Smooth muscle cell (in vitro differentiated cells): ENCODE measurements at regions not wholly inside any gene's neighbourhood (a gene's known extent, or its start where the extent isn't known, plus 50 kb on each side); places are given as distances from the start of the nearest gene placed in this dataset.

ENCODE experiments used
- DNase-seq: peaks from one replicate; lab custom pipeline; 2025; ENCODE audit not compliant: unreplicated experiment; lab: John Stamatoyannopoulos, UW
- H2AFZ ChIP-seq: fragments of 200-600 bp; sonication (generic); 2 replicates; pipeline ENCODE4 v1.6.0; 2016; ENCODE audit warnings: antibody characterized with exemption, low read depth, mild to moderate bottlenecking
- H3F3A ChIP-seq: fragments of 200-600 bp; sonication (generic); 2 replicates; pipeline ENCODE4 v1.6.0; 2017; ENCODE audit warnings: antibody characterized with exemption, low read depth
- H3K27ac ChIP-seq: fragments of 200-600 bp; sonication (generic); 2 replicates; pipeline ENCODE4 v1.5.1; 2016; ENCODE audit warnings: low read depth, mild to moderate bottlenecking
- H3K27me3 ChIP-seq: fragments of 200-600 bp; sonication (generic); 2 replicates; pipeline ENCODE4 v1.6.1; 2016; ENCODE audit warnings: low read depth, mild to moderate bottlenecking
- H3K36me3 ChIP-seq: fragments of 200-600 bp; sonication (generic); 2 replicates; pipeline ENCODE4 v1.5.1; 2016; ENCODE audit warnings: low read depth
- H3K4me1 ChIP-seq: fragments of 200-600 bp; sonication (generic); 2 replicates; pipeline ENCODE4 v1.5.1; 2016; ENCODE audit warnings: low read depth
- H3K4me2 ChIP-seq: fragments of 200-600 bp; sonication (generic); 2 replicates; pipeline ENCODE4 v1.6.0; 2016; ENCODE audit warnings: mild to moderate bottlenecking
- H3K4me3 ChIP-seq: fragments of 200-600 bp; sonication (generic); 2 replicates; pipeline ENCODE4 v1.5.1; 2016; ENCODE audit warnings: mild to moderate bottlenecking
- H3K79me2 ChIP-seq: fragments of 200-600 bp; sonication (generic); 2 replicates; pipeline ENCODE4 v1.6.0; 2016; ENCODE audit warnings: low read depth, mild to moderate bottlenecking
- H3K9ac ChIP-seq: fragments of 200-600 bp; sonication (generic); 2 replicates; pipeline ENCODE4 v1.6.0; 2016; ENCODE audit warnings: low read depth
- H3K9me3 ChIP-seq: fragments of 200-600 bp; sonication (generic); replicated peaks from 2 replicates; pipeline ENCODE4 v1.5.1; 2016; ENCODE audit warnings: low read depth
- H4K20me1 ChIP-seq: fragments of 200-600 bp; sonication (generic); 2 replicates; pipeline ENCODE4 v1.6.0; 2016; ENCODE audit warnings: low read depth
- WGBS: methylation state at CpG from one replicate; pipeline ENCODE4 v1.1.7; 2016; ENCODE audit warnings: low lambda C conversion rate; 5-methylcytosine and 5-hydroxymethylcytosine counted together
- TF ChIP-seq, protein P1 (sequence below): fragments of 200-600 bp; sonication (generic); IDR thresholded peaks from 2 replicates; pipeline ENCODE4 v1.5.1; 2017; ENCODE audit warnings: borderline replicate concordance, mild to moderate bottlenecking, antibody characterized with exemption; ENCODE audit not compliant: insufficient read depth, poor library complexity, severe bottlenecking

DNA sequence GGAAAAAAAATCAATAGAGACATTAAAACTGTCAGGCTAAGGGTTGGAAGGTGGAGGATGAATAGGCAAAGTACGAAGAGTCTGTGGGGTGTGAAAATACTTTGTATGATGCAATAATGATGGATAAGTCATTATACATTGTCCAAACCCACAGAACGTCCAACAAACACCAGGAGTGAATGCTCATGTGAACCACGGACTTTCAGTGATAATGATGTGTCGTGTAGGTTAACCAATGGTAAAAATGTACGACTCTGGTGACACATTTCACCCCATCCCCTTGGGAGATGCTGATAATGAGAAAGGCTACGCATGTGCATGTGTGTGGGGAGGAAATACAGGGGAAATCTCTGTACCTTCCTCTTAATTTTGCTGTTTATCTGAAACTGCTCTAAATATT lies 665.2 kb downstream of the FAT4 start:
- Histone ChIP-seq H3K9ac (no peak overlapping the region), H2AFZ (no peak overlapping the region), H3K79me2 (no peaks in the 10 kb centered on the region), H3K36me3 (no peaks in the 10 kb centered on the region), H3K4me1 (no peaks in the 10 kb centered on the region), H3K27me3 (no peaks in the 10 kb centered on the region), H3F3A (no peaks in the 10 kb centered on the region), H3K27ac (no peak overlapping the region), H3K9me3 (no peaks in the 10 kb centered on the region), H4K20me1 (no peaks in the 10 kb centered on the region), H3K4me3 (no peak overlapping the region), H3K4me2 (no peak overlapping the region)
- TF ChIP-seq, protein P1, sequence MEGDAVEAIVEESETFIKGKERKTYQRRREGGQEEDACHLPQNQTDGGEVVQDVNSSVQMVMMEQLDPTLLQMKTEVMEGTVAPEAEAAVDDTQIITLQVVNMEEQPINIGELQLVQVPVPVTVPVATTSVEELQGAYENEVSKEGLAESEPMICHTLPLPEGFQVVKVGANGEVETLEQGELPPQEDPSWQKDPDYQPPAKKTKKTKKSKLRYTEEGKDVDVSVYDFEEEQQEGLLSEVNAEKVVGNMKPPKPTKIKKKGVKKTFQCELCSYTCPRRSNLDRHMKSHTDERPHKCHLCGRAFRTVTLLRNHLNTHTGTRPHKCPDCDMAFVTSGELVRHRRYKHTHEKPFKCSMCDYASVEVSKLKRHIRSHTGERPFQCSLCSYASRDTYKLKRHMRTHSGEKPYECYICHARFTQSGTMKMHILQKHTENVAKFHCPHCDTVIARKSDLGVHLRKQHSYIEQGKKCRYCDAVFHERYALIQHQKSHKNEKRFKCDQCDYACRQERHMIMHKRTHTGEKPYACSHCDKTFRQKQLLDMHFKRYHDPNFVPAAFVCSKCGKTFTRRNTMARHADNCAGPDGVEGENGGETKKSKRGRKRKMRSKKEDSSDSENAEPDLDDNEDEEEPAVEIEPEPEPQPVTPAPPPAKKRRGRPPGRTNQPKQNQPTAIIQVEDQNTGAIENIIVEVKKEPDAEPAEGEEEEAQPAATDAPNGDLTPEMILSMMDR, result no peak
- no peak for DNase-seq
- 90% methylated on average over 6 of the region's 6 CpGs for WGBS

- Histone ChIP-seq H3K4me3 (no peak overlapping the region), H3K9me3 (no peaks in the 10 kb centered on the region), H3K27me3 (no peaks in the 10 kb centered on the region), H3K4me1 (no peaks in the 10 kb centered on the region), H3K9ac (no peak overlapping the region), H3K36me3 (no peaks in the 10 kb centered on the region), H2AFZ (no peak overlapping the region), H4K20me1 (no peaks in the 10 kb centered on the region), H3K79me2 (no peaks in the 10 kb centered on the region), H3F3A (no peaks in the 10 kb centered on the region), H3K27ac (no peak overlapping the region), H3K4me2 (no peak overlapping the region)
- TF ChIP-seq, protein P1, result no peak
- no peak for DNase-seq
- WGBS, result 69% methylated on average over 1 of the region's 1 CpG
These were observed 668.4 kb downstream of the FAT4 start for GRCh38 chr4:125983168-125983567.

- no peaks in the 10 kb centered on the region for H4K20me1 ChIP-seq
- no peak overlapping the region for H3K9ac ChIP-seq
- H3K4me1 ChIP-seq, result no peaks in the 10 kb centered on the region
- H3F3A ChIP-seq, result no peaks in the 10 kb centered on the region
- H3K9me3 ChIP-seq, result no peaks in the 10 kb centered on the region
- WGBS, result 69% methylated on average over 3 of the region's 3 CpGs
- H3K79me2 ChIP-seq, result no peaks in the 10 kb centered on the region
- DNase-seq, result no peak
- TF ChIP-seq, protein P1, result no peak
- H3K27me3 ChIP-seq, result no peaks in the 10 kb centered on the region
- no peak overlapping the region for H3K4me2 ChIP-seq
- no peak overlapping the region for H3K4me3 ChIP-seq
- H3K27ac ChIP-seq, result no peak overlapping the region
- H3K36me3 ChIP-seq, result no peaks in the 10 kb centered on the region
- H2AFZ ChIP-seq, result peak overlapping the region; percentile 90
These were observed 671.1 kb downstream of the FAT4 start for GRCh38 chr4:125985856-125986255.

GRCh38 chr4:125986307-125986706 lies 671.6 kb downstream of the FAT4 start:
- no peaks in the 10 kb centered on the region for H3K27me3 ChIP-seq
- H3K9ac ChIP-seq, result no peak overlapping the region
- H4K20me1 ChIP-seq, result no peaks in the 10 kb centered on the region
- no peak for DNase-seq
- no peaks in the 10 kb centered on the region for H3K4me1 ChIP-seq
- H3F3A ChIP-seq, result no peaks in the 10 kb centered on the region
- H3K4me3 ChIP-seq, result no peak overlapping the region
- TF ChIP-seq, protein P1, result no peak
- no peak overlapping the region for H3K27ac ChIP-seq
- no peaks in the 10 kb centered on the region for H3K9me3 ChIP-seq
- WGBS, result 95% methylated on average over 7 of the region's 7 CpGs
- H2AFZ ChIP-seq, result no peak overlapping the region
- no peak overlapping the region for H3K4me2 ChIP-seq
- no peaks in the 10 kb centered on the region for H3K36me3 ChIP-seq
- H3K79me2 ChIP-seq, result no peaks in the 10 kb centered on the region
